GM18502 (cell line): ENCODE measurements at regions not wholly inside any gene's neighbourhood (a gene's known extent, or its start where the extent isn't known, plus 50 kb on each side); places are given as distances from the start of the nearest gene placed in this dataset.

Experiments used
- ATAC-seq: cut with Tn5 transposase; IDR thresholded peaks from one replicate; pipeline ENCODE4 v1.9.1; 2021; ENCODE audit warnings: mild to moderate bottlenecking; ENCODE audit not compliant: unreplicated experiment, poor library complexity

GRCh38 chr1:72620453-72620852, 338.1 kb upstream of the NEGR1 start:
- ATAC-seq: no peak

GRCh38 chr1:72606216-72606810, 324.0 kb upstream of the NEGR1 start:
- ATAC-seq: no peak

GRCh38 chr1:72601035-72601674, 318.8 kb upstream of the NEGR1 start:
- no peak for ATAC-seq

GRCh38 chr1:72586023-72586685, 303.8 kb upstream of the NEGR1 start:
- ATAC-seq: no peak

- no peak for ATAC-seq
These were observed 297.3 kb upstream of the NEGR1 start for GRCh38 chr1:72579629-72580028.

- ATAC-seq: no peak
These were observed 288.5 kb upstream of the NEGR1 start for GRCh38 chr1:72570815-72571214.

GRCh38 chr1:72568113-72568512, 285.8 kb upstream of the NEGR1 start:
- ATAC-seq: no peak

GRCh38 chr1:72567521-72567920, 285.2 kb upstream of the NEGR1 start:
- no peak for ATAC-seq

GRCh38 chr1:72564749-72565148, 282.4 kb upstream of the NEGR1 start:
- ATAC-seq: no peak

- ATAC-seq: no peak
These were observed 275.2 kb upstream of the NEGR1 start for GRCh38 chr1:72557446-72558049.

GRCh38 chr1:72547412-72547811, 265.1 kb upstream of the NEGR1 start:
- ATAC-seq: no peak

- no peak for ATAC-seq
These were observed 258.3 kb upstream of the NEGR1 start for GRCh38 chr1:72540674-72541073.

GRCh38 chr1:72535470-72535869, 253.1 kb upstream of the NEGR1 start:
- ATAC-seq: no peak

GRCh38 chr1:72530646-72531045, 248.3 kb upstream of the NEGR1 start:
- no peak for ATAC-seq

GRCh38 chr1:72526926-72527325, 244.6 kb upstream of the NEGR1 start:
- ATAC-seq: no peak

GRCh38 chr1:72524021-72524420, 241.7 kb upstream of the NEGR1 start:
- no peak for ATAC-seq

GRCh38 chr1:72521659-72522058, 239.3 kb upstream of the NEGR1 start:
- no peak for ATAC-seq

GRCh38 chr1:72516826-72517225, 234.5 kb upstream of the NEGR1 start:
- ATAC-seq: no peak

- no peak for ATAC-seq
These were observed 233.9 kb upstream of the NEGR1 start for GRCh38 chr1:72516264-72516663.

GRCh38 chr1:72498371-72498770, 216.0 kb upstream of the NEGR1 start:
- no peak for ATAC-seq

- ATAC-seq: no peak
These were observed 207.5 kb upstream of the NEGR1 start for GRCh38 chr1:72489801-72490200.
